Liver (tissue), 7 donors: ENCODE measurements at regions not wholly inside any gene's neighbourhood (a gene's known extent, or its start where the extent isn't known, plus 50 kb on each side); places are given as distances from the start of the nearest gene placed in this dataset.

Experiments
- DNase-seq: peaks from one replicate; pipeline ENCODE4 v3.0.0-alpha.2; 2017; ENCODE audit warnings: low spot score
- H3K27ac ChIP-seq, 2 donors: one replicate each; pipeline ENCODE4 v1.7.0; 2013; ENCODE audit warnings: inconsistent platforms in 2 of 2, low read length in 2 of 2, control low read depth in 1 of 2, low read depth in 1 of 2, mild to moderate bottlenecking in 1 of 2
- H3K27me3 ChIP-seq, 4 donors: one replicate each; pipeline versions ENCODE4 v1.6.1 to v1.7.0; 2013; ENCODE audit warnings: low read length in 3 of 4, inconsistent platforms in 1 of 4, mild to moderate bottlenecking in 1 of 4, moderate library complexity in 1 of 4; ENCODE audit not compliant: control insufficient read depth in 4 of 4, insufficient read depth in 4 of 4
- H3K36me3 ChIP-seq, 4 donors: one replicate each; pipeline versions ENCODE4 v1.6.1 to v1.7.0; 2013; ENCODE audit warnings: low read length in 3 of 4, mild to moderate bottlenecking in 3 of 4, low read depth in 1 of 4, moderate library complexity in 1 of 4; ENCODE audit not compliant: control insufficient read depth in 4 of 4, insufficient read depth in 3 of 4
- H3K4me1 ChIP-seq, 4 donors: one replicate each; pipeline versions ENCODE4 v1.6.1 to v1.7.0; 2013; ENCODE audit warnings: low read length in 3 of 4, mild to moderate bottlenecking in 3 of 4, moderate library complexity in 1 of 4; ENCODE audit not compliant: control insufficient read depth in 4 of 4, insufficient read depth in 4 of 4
- H3K4me3 ChIP-seq, 3 donors: one replicate each; pipeline versions ENCODE4 v1.6.1 to v1.7.0; 2013; ENCODE audit warnings: low read length in 3 of 3, control low read depth in 1 of 3, low read depth in 1 of 3, mild to moderate bottlenecking in 1 of 3
- H3K9ac ChIP-seq, 2 donors: one replicate each; pipeline ENCODE4 v1.7.0; 2013; ENCODE audit warnings: low read length in 2 of 2, mild to moderate bottlenecking in 2 of 2, moderate library complexity in 2 of 2, control low read depth in 1 of 2, low read depth in 1 of 2
- H3K9me3 ChIP-seq, 4 donors: one replicate each; pipeline versions ENCODE4 v1.6.1 to v1.7.0; 2013; ENCODE audit warnings: low read length in 3 of 4; ENCODE audit not compliant: control insufficient read depth in 4 of 4
- ATF3 ChIP-seq: IDR thresholded peaks from 2 replicates; pipeline ENCODE4 v1.6.1; 2016; ENCODE audit warnings: antibody characterized with exemption
- CTCF ChIP-seq: fragments of 150-350 bp; IDR thresholded peaks from 2 replicates; pipeline ENCODE4 v1.5.1; 2017; ENCODE audit warnings: improper control_type of control experiment, low read depth, low read length; ENCODE audit not compliant: missing input control
- EGR1 ChIP-seq, 2 donors: IDR thresholded peaks; 2 replicates each; pipeline ENCODE4 v1.6.1; 2016 to 2018; ENCODE audit warnings: antibody characterized with exemption in 2 of 2, low read depth in 2 of 2
- FOXA1 ChIP-seq: IDR thresholded peaks from 2 replicates; pipeline ENCODE4 v1.6.1; 2016; ENCODE audit warnings: antibody characterized with exemption
- FOXA2 ChIP-seq: IDR thresholded peaks from 2 replicates; pipeline ENCODE4 v1.6.1; 2016; ENCODE audit warnings: antibody characterized with exemption
- GABPA ChIP-seq, 2 donors: IDR thresholded peaks in 1 of 2; conservative IDR thresholded peaks in 1 of 2; 2 replicates each; pipeline ENCODE4 v1.6.1; 2016; ENCODE audit warnings: antibody characterized with exemption in 2 of 2, mild to moderate bottlenecking in 1 of 2, moderate library complexity in 1 of 2
- HNF4A ChIP-seq, 2 donors: conservative IDR thresholded peaks; 2 replicates each; pipeline ENCODE4 v1.6.1; 2016; ENCODE audit warnings: antibody characterized with exemption in 2 of 2, mild to moderate bottlenecking in 2 of 2
- JUND ChIP-seq, 2 donors: IDR thresholded peaks; 2 replicates each; pipeline ENCODE4 v1.6.1; 2016; ENCODE audit warnings: antibody characterized with exemption in 2 of 2
- MAX ChIP-seq: IDR thresholded peaks from 2 replicates; pipeline ENCODE4 v1.6.1; 2016; ENCODE audit warnings: antibody characterized with exemption
- NR2F2 ChIP-seq: IDR thresholded peaks from 2 replicates; pipeline ENCODE4 v1.6.1; 2016; ENCODE audit warnings: antibody characterized with exemption
- RXRA ChIP-seq, 2 donors: IDR thresholded peaks; 2 replicates each; pipeline ENCODE4 v1.6.1; 2017 to 2018; ENCODE audit warnings: antibody characterized with exemption in 2 of 2, mild to moderate bottlenecking in 1 of 2
- SP1 ChIP-seq: IDR thresholded peaks from 2 replicates; pipeline ENCODE4 v1.6.1; 2018; ENCODE audit warnings: antibody characterized with exemption, mild to moderate bottlenecking
- TAF1 ChIP-seq: conservative IDR thresholded peaks from 2 replicates; pipeline ENCODE4 v1.6.1; 2016; ENCODE audit warnings: antibody characterized with exemption, mild to moderate bottlenecking
- YY1 ChIP-seq: IDR thresholded peaks from 2 replicates; pipeline ENCODE4 v1.6.1; 2016; ENCODE audit warnings: antibody characterized with exemption, mild to moderate bottlenecking
- TF ChIP-seq, protein P1 (sequence below): IDR thresholded peaks from 2 replicates; pipeline ENCODE4 v1.6.1; 2016; ENCODE audit warnings: antibody characterized with exemption
- TF ChIP-seq, protein P2 (sequence below): IDR thresholded peaks from 2 replicates; pipeline ENCODE4 v1.6.1; 2016; ENCODE audit warnings: antibody characterized with exemption, mild to moderate bottlenecking
- donor health status: healthy.
- donor health status: healthy.
- donor health status: healthy.
- donor health status: healthy.

DNA sequence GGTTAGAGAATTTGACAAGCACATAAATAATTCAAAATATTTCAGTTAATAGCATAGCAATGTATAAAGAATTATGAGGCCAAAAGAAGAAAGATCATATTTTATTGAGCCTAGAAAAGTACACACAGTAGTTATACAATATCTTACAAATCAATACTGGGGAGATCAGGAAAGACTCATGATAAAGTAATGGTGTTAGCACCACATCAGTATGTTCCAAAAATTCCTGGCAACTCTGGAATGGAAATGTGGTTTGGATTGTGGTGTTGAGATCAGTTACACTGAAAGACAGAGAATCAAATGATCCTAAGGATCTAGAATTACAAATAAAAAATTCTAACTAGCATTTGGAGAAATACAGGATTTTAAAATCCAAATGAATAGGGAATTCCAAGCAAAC, 420.5 kb upstream of the CNTNAP2 start:
- no peak for TF ChIP-seq HNF4A (conservative IDR thresholded peaks at IDR 0.05)
- no peak for TF ChIP-seq ATF3
- no peak for TF ChIP-seq JUND (IDR thresholded peaks at IDR 0.05)
- TF ChIP-seq, protein P1, sequence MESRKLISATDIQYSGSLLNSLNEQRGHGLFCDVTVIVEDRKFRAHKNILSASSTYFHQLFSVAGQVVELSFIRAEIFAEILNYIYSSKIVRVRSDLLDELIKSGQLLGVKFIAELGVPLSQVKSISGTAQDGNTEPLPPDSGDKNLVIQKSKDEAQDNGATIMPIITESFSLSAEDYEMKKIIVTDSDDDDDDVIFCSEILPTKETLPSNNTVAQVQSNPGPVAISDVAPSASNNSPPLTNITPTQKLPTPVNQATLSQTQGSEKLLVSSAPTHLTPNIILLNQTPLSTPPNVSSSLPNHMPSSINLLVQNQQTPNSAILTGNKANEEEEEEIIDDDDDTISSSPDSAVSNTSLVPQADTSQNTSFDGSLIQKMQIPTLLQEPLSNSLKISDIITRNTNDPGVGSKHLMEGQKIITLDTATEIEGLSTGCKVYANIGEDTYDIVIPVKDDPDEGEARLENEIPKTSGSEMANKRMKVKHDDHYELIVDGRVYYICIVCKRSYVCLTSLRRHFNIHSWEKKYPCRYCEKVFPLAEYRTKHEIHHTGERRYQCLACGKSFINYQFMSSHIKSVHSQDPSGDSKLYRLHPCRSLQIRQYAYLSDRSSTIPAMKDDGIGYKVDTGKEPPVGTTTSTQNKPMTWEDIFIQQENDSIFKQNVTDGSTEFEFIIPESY, result no peak
- no peak for TF ChIP-seq TAF1
- no peak for TF ChIP-seq NR2F2
- no peak for TF ChIP-seq FOXA1
- TF ChIP-seq GABPA (IDR thresholded peaks at IDR 0.05 in 1 of 2, conservative IDR thresholded peaks at IDR 0.05 in 1 of 2), result no peak
- TF ChIP-seq FOXA2, result no peak
- TF ChIP-seq MAX, result no peak
- no peak for TF ChIP-seq EGR1 (IDR thresholded peaks at IDR 0.05; ENCODE audit: low read depth in 2 of 2)
- TF ChIP-seq SP1, result no peak
- no peak for TF ChIP-seq YY1
- TF ChIP-seq, protein P2, sequence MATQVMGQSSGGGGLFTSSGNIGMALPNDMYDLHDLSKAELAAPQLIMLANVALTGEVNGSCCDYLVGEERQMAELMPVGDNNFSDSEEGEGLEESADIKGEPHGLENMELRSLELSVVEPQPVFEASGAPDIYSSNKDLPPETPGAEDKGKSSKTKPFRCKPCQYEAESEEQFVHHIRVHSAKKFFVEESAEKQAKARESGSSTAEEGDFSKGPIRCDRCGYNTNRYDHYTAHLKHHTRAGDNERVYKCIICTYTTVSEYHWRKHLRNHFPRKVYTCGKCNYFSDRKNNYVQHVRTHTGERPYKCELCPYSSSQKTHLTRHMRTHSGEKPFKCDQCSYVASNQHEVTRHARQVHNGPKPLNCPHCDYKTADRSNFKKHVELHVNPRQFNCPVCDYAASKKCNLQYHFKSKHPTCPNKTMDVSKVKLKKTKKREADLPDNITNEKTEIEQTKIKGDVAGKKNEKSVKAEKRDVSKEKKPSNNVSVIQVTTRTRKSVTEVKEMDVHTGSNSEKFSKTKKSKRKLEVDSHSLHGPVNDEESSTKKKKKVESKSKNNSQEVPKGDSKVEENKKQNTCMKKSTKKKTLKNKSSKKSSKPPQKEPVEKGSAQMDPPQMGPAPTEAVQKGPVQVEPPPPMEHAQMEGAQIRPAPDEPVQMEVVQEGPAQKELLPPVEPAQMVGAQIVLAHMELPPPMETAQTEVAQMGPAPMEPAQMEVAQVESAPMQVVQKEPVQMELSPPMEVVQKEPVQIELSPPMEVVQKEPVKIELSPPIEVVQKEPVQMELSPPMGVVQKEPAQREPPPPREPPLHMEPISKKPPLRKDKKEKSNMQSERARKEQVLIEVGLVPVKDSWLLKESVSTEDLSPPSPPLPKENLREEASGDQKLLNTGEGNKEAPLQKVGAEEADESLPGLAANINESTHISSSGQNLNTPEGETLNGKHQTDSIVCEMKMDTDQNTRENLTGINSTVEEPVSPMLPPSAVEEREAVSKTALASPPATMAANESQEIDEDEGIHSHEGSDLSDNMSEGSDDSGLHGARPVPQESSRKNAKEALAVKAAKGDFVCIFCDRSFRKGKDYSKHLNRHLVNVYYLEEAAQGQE, result no peak
- no peak for TF ChIP-seq RXRA (IDR thresholded peaks at IDR 0.05)
- no peak for TF ChIP-seq CTCF
- no peak overlapping the region for H3K4me3 ChIP-seq

More for the DNA sequence above, 420.5 kb upstream of the CNTNAP2 start:
- no peaks in the 10 kb centered on the region for H3K36me3 ChIP-seq
- no peak for DNase-seq
- no peak overlapping the region for H3K27ac ChIP-seq
- no peaks in the 10 kb centered on the region for H3K27me3 ChIP-seq
- H3K9ac ChIP-seq, result no peak overlapping the region
- no peaks in the 10 kb centered on the region for H3K4me1 ChIP-seq
- H3K9me3 ChIP-seq, result no peaks in the 10 kb centered on the region
